A549 (cell line): ENCODE measurements at regions not wholly inside any gene's neighbourhood (a gene's known extent, or its start where the extent isn't known, plus 50 kb on each side); places are given as distances from the start of the nearest gene placed in this dataset.

Experiments
- CEBPB ChIP-seq, 2 experiments: fragments of >200 bp in 1 of 2; sonication (Bioruptor Twin) in 1 of 2; formaldehyde crosslinking in 1 of 2; IDR thresholded peaks; 2 replicates each; pipeline ENCODE4 v1.6.1; 2012 to 2016
- EHMT2 ChIP-seq: fragments of 200-600 bp; sonication (generic); IDR thresholded peaks from 2 replicates; pipeline ENCODE4 v1.6.1; 2016; ENCODE audit warnings: antibody characterized with exemption, low read depth, mild to moderate bottlenecking, moderate library complexity
- EP300 ChIP-seq, 2 experiments: fragments of >200 bp; sonication (Bioruptor Twin); formaldehyde crosslinking; IDR thresholded peaks; 2 replicates in 1 of 2; 3 replicates in 1 of 2; pipeline ENCODE4 v1.6.1; 2016 to 2017
- JUN ChIP-seq, 2 experiments: fragments of >200 bp; sonication (Bioruptor Twin); formaldehyde crosslinking; IDR thresholded peaks; 2 replicates in 1 of 2; 3 replicates in 1 of 2; pipeline ENCODE4 v1.6.1; 2016 to 2017
- POLR2A ChIP-seq: IDR thresholded peaks from 2 replicates; pipeline ENCODE4 v1.6.1; 2012; ENCODE audit warnings: mild to moderate bottlenecking, low read length
- POLR2AphosphoS2 ChIP-seq: conservative IDR thresholded peaks from 2 replicates; pipeline ENCODE4 v1.6.1; 2012; ENCODE audit warnings: low read length, improper control_type of control experiment, inconsistent platforms
- RAD21 ChIP-seq, 2 experiments: fragments of >200 bp in 1 of 2; sonication (Bioruptor Twin) in 1 of 2; formaldehyde crosslinking in 1 of 2; IDR thresholded peaks in 1 of 2; conservative IDR thresholded peaks in 1 of 2; 2 replicates in 1 of 2; 3 replicates in 1 of 2; pipeline ENCODE4 v1.6.1; 2012 to 2018; ENCODE audit warnings: inconsistent platforms in 1 of 2
- SREBF2 ChIP-seq: fragments of 450-650 bp; IDR thresholded peaks from 2 replicates; pipeline ENCODE4 v1.6.1; 2014; ENCODE audit warnings: mild to moderate bottlenecking, moderate library complexity
- TF ChIP-seq, protein P1 (sequence below): IDR thresholded peaks from 2 replicates; pipeline ENCODE4 v1.6.1; 2012
- TF ChIP-seq, protein P2 (sequence below): fragments of >200 bp; sonication (Bioruptor Twin); formaldehyde crosslinking; IDR thresholded peaks from 3 replicates; pipeline ENCODE4 v1.5.1; 2016
- TF ChIP-seq, protein P3 (sequence below): IDR thresholded peaks from 2 replicates; pipeline ENCODE4 v1.6.1; 2012
- TF ChIP-seq, protein P4 (sequence below): fragments of 250-450 bp; sonication (Bioruptor Pico); IDR thresholded peaks from 2 replicates; pipeline ENCODE4 v1.5.0; 2021; ENCODE audit warnings: mild to moderate bottlenecking, moderate library complexity, borderline replicate concordance

DNA sequence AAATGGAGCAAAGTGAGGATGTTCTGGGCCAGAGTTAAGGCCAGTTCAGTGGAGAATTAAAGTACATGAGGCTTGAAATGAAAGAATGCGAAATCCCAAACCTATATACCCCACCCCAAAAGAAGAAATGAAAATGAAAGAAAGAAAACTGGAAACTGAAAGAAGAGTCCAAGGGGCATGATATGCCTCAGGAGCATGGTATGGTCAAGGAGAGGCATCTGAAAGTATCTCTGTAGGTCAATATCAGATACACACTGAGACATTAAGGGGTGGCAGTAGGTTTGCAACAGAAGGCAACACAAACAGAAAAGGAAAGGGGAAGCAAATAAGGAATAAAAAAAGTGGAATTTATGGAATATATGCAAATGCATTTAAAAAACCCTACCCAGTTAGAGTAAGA, 166.5 kb downstream of the COG6 start:
- TF ChIP-seq, protein P1, sequence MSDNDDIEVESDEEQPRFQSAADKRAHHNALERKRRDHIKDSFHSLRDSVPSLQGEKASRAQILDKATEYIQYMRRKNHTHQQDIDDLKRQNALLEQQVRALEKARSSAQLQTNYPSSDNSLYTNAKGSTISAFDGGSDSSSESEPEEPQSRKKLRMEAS: no peak
- TF ChIP-seq, protein P2, sequence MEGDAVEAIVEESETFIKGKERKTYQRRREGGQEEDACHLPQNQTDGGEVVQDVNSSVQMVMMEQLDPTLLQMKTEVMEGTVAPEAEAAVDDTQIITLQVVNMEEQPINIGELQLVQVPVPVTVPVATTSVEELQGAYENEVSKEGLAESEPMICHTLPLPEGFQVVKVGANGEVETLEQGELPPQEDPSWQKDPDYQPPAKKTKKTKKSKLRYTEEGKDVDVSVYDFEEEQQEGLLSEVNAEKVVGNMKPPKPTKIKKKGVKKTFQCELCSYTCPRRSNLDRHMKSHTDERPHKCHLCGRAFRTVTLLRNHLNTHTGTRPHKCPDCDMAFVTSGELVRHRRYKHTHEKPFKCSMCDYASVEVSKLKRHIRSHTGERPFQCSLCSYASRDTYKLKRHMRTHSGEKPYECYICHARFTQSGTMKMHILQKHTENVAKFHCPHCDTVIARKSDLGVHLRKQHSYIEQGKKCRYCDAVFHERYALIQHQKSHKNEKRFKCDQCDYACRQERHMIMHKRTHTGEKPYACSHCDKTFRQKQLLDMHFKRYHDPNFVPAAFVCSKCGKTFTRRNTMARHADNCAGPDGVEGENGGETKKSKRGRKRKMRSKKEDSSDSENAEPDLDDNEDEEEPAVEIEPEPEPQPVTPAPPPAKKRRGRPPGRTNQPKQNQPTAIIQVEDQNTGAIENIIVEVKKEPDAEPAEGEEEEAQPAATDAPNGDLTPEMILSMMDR: no peak
- TF ChIP-seq, protein P3, sequence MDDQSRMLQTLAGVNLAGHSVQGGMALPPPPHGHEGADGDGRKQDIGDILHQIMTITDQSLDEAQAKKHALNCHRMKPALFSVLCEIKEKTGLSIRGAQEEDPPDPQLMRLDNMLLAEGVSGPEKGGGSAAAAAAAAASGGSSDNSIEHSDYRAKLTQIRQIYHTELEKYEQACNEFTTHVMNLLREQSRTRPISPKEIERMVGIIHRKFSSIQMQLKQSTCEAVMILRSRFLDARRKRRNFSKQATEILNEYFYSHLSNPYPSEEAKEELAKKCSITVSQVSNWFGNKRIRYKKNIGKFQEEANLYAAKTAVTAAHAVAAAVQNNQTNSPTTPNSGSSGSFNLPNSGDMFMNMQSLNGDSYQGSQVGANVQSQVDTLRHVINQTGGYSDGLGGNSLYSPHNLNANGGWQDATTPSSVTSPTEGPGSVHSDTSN: no peak
- no peak for TF ChIP-seq SREBF2
- TF ChIP-seq EHMT2: no peak
- no peak for TF ChIP-seq POLR2A
- no peak for TF ChIP-seq JUN (IDR thresholded peaks at IDR 0.05)
- no peak for TF ChIP-seq CEBPB (IDR thresholded peaks at IDR 0.05)
- no peak for TF ChIP-seq EP300 (IDR thresholded peaks at IDR 0.05)
- no peak for TF ChIP-seq RAD21 (conservative IDR thresholded peaks at IDR 0.05 in 1 of 2, IDR thresholded peaks at IDR 0.05 in 1 of 2)
- TF ChIP-seq, protein P4, sequence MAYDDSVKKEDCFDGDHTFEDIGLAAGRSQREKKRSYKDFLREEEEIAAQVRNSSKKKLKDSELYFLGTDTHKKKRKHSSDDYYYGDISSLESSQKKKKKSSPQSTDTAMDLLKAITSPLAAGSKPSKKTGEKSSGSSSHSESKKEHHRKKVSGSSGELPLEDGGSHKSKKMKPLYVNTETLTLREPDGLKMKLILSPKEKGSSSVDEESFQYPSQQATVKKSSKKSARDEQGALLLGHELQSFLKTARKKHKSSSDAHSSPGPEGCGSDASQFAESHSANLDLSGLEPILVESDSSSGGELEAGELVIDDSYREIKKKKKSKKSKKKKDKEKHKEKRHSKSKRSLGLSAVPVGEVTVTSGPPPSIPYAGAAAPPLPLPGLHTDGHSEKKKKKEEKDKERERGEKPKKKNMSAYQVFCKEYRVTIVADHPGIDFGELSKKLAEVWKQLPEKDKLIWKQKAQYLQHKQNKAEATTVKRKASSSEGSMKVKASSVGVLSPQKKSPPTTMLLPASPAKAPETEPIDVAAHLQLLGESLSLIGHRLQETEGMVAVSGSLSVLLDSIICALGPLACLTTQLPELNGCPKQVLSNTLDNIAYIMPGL: no peak
- no peak for TF ChIP-seq POLR2AphosphoS2
